ENCODE measurements at regions not wholly inside any gene's neighbourhood (a gene's known extent, or its start where the extent isn't known, plus 50 kb on each side); places are given as distances from the start of the nearest gene placed in this dataset.

- DNase-seq, result no peak
- intact Hi-C loops (cut with DNase I; ENCODE audit: low total_unique reads), result no loop called here
- H3K4me3 ChIP-seq, result no peak overlapping the region
- WGBS, 5 donors, result 65 to 83% (median 77%) methylated on average over 4 of the region's 4 CpGs
- TF ChIP-seq CTCF (IDR thresholded peaks at IDR 0.05 in 8 of 11, conservative IDR thresholded peaks at IDR 0.05 in 3 of 11) (no peak), POLR2A (IDR thresholded peaks at IDR 0.05) (no peak), POLR2AphosphoS5 (IDR thresholded peaks at IDR 0.05) (no peak)
- peaks cover 0 to 15% (median 2%) of the 10 kb centered on the region in 8 donors for H3K9me3 ChIP-seq
- no peaks in the 10 kb centered on the region for H3K36me3 ChIP-seq
- peaks cover 0 to 15% (median 2%) of the 10 kb centered on the region in 6 donors for H3K4me1 ChIP-seq
- no peak overlapping the region for H3K27ac ChIP-seq
- no peaks in the 10 kb centered on the region for H3K27me3 ChIP-seq (replicated peaks in 1 of 7)
Observed at GRCh38 chr6:4403828-4404227, 268.5 kb upstream of the ECI2 start.

- H3K36me3 ChIP-seq, result no peaks in the 10 kb centered on the region
- DNase-seq, result no peak
- H3K4me1 ChIP-seq, result peaks cover 0 to 13% (median 2%) of the 10 kb centered on the region in 6 donors
- no peaks in the 10 kb centered on the region for H3K27me3 ChIP-seq (replicated peaks in 1 of 7)
- WGBS, 5 donors, result 84 to 93% (median 85%) methylated on average over 12 of the region's 12 CpGs
- H3K4me3 ChIP-seq, result no peak overlapping the region
- no peak for TF ChIP-seq POLR2A (IDR thresholded peaks at IDR 0.05)
- no peak for TF ChIP-seq POLR2AphosphoS5 (IDR thresholded peaks at IDR 0.05)
- TF ChIP-seq CTCF (IDR thresholded peaks at IDR 0.05 in 8 of 11, conservative IDR thresholded peaks at IDR 0.05 in 3 of 11), result no peak
- H3K9me3 ChIP-seq, result peaks cover 0 to 11% (median 2%) of the 10 kb centered on the region in 8 donors
- peak overlapping the region in 4 of 8 donors; percentile 37 to 54 (median 50) for H3K27ac ChIP-seq
- intact Hi-C loops (cut with DNase I; ENCODE audit: low total_unique reads), result no loop called here
Observed at GRCh38 chr6:4403023-4403752, 267.8 kb upstream of the ECI2 start.

GRCh38 chr6:4402477-4402976, 267.2 kb upstream of the ECI2 start:
- intact Hi-C loops (cut with DNase I; ENCODE audit: low total_unique reads), result no loop called here

More at GRCh38 chr6:4402477-4402976, 267.2 kb upstream of the ECI2 start:
- WGBS, 5 donors, result 55 to 75% (median 64%) methylated on average over 11 of the region's 11 CpGs
- H3K4me1 ChIP-seq, result peaks cover 0 to 7% (median 2%) of the 10 kb centered on the region in 6 donors
- H3K36me3 ChIP-seq, result no peaks in the 10 kb centered on the region
- TF ChIP-seq POLR2AphosphoS5 (IDR thresholded peaks at IDR 0.05) (no peak), CTCF (IDR thresholded peaks at IDR 0.05 in 8 of 11, conservative IDR thresholded peaks at IDR 0.05 in 3 of 11) (no peak), POLR2A (IDR thresholded peaks at IDR 0.05) (no peak)
- H3K4me3 ChIP-seq, result no peak overlapping the region
- peaks cover 0 to 11% (median 2%) of the 10 kb centered on the region in 8 donors for H3K9me3 ChIP-seq
- DNase-seq, result no peak
- no peaks in the 10 kb centered on the region for H3K27me3 ChIP-seq (replicated peaks in 1 of 7)
- H3K27ac ChIP-seq, result peak overlapping the region in 4 of 8 donors; percentile 37 to 54 (median 50)

Data from spleen (tissue), 11 donors.